ENCODE measurements at regions not wholly inside any gene's neighbourhood (a gene's known extent, or its start where the extent isn't known, plus 50 kb on each side); places are given as distances from the start of the nearest gene placed in this dataset.

DNA sequence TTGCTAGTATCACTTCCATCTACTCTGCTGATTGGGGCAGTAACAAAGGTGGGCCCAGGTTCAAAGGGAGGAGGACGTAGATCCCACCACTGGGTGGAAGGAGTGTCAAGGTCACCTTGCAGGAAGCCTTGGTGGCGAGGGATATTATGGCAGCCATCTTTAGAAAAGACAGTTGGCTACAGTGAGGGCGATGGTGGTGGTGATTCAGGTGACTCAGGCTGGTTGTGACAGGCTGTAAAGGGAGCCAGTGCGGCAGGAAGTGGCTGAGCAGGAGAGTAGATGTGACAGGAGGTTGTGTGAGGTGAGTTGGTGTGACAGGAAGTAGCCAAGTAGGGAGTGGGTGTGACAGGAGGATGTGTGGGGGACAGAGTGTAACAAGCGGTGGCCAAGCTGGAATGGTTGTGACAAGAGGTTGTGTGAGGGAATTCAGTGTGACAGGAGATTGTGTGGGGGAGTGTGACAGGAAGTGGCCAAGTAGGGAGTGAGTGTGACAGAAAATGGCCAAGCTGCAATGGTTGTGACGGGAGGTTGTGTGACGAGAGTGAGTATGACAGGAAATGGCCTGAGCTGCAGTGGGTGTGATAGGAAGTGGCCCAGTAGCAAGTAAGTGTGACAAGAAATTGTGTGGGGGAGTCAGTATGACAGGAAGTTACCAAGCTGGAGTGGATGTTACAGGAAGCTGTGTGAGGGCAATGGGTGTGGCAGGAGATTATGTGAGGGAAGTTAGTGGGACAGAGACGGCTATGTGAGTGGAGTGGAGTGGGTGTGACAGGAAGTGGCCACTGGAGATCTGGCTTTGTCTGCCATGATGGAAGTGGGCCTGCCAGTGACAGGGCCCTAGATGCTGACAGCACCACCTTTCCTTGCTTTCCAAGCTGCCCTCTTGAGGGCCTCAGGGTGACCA lies 136.5 kb upstream of the MYL2 start:
- TF ChIP-seq, protein P1, sequence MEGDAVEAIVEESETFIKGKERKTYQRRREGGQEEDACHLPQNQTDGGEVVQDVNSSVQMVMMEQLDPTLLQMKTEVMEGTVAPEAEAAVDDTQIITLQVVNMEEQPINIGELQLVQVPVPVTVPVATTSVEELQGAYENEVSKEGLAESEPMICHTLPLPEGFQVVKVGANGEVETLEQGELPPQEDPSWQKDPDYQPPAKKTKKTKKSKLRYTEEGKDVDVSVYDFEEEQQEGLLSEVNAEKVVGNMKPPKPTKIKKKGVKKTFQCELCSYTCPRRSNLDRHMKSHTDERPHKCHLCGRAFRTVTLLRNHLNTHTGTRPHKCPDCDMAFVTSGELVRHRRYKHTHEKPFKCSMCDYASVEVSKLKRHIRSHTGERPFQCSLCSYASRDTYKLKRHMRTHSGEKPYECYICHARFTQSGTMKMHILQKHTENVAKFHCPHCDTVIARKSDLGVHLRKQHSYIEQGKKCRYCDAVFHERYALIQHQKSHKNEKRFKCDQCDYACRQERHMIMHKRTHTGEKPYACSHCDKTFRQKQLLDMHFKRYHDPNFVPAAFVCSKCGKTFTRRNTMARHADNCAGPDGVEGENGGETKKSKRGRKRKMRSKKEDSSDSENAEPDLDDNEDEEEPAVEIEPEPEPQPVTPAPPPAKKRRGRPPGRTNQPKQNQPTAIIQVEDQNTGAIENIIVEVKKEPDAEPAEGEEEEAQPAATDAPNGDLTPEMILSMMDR (IDR thresholded peaks at IDR 0.05; ENCODE audit: low read depth, low read length, missing control alignments): no peak
- H3K4me3 ChIP-seq (ENCODE audit: low read depth, low read length): no peak overlapping the region

DNA sequence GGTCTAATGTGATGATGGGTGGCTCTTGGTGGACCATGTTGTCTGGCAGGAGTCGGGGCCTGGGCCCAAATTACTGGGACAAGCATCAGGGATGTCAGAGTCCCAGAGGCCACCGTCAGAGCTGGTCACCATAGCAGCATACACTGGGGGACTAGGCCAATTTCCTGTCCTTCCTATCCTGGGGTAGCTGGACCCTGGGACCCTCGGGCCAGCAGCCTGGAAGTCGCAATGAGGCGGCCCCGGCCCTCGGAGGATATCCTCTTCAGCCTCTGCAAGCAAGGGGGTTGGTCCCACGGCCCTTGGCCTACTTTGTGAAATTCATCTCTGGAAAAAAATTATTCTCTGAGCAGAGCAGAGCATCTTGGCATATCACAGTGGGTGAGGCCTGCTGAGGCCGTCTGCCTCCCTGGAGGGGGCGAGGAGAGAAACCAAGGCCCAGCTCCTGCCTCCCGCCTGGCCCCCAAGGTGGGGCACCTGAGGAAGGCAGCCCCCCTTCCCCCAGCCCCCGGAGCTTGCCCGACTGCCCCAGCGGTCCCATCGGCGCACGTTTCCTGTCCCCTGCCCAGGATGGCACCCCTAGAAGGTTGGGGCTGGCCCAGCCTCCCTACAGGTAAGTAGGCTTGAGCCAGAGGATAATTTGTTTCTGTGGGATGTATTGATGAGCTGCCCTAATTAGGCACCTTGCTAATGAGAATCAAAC lies 135.0 kb upstream of the MYL2 start:
- in situ Hi-C loops (cut with HindIII; ENCODE audit: low sequenced_read_pairs): no loop called here
- H3K4me3 ChIP-seq (ENCODE audit: low read depth, low read length): no peak overlapping the region
- no peak for DNase-seq (ENCODE audit: low read depth)
- TF ChIP-seq, protein P1 (IDR thresholded peaks at IDR 0.05; ENCODE audit: low read depth, low read length, missing control alignments): no peak

More for the DNA sequence above, 136.5 kb upstream of the MYL2 start:
- DNase-seq (ENCODE audit: low read depth): no peak
- in situ Hi-C loops (cut with HindIII; ENCODE audit: low sequenced_read_pairs): no loop called here

DNA sequence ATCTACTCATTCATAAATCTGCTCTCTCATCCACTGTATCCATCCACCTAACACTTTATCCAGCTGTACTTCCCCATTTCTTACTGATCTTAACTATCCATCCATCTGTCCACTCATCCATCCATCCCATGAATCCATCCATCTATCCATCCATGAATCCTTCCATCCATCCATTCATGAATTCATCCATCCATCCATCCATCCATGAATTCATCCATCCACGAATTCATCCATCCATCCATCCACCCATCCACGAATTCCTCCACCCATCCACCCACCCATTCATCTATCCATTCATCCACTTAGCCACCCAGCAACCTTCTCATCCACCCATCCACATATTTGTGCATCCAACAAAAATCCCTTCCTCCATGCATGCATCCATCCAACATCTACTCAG lies 128.6 kb upstream of the MYL2 start:
- H3K4me3 ChIP-seq (ENCODE audit: low read depth, low read length): no peak overlapping the region
- in situ Hi-C loops (cut with HindIII; ENCODE audit: low sequenced_read_pairs): no loop called here
- TF ChIP-seq, protein P1 (IDR thresholded peaks at IDR 0.05; ENCODE audit: low read depth, low read length, missing control alignments): no peak
- DNase-seq (ENCODE audit: low read depth): no peak

DNA sequence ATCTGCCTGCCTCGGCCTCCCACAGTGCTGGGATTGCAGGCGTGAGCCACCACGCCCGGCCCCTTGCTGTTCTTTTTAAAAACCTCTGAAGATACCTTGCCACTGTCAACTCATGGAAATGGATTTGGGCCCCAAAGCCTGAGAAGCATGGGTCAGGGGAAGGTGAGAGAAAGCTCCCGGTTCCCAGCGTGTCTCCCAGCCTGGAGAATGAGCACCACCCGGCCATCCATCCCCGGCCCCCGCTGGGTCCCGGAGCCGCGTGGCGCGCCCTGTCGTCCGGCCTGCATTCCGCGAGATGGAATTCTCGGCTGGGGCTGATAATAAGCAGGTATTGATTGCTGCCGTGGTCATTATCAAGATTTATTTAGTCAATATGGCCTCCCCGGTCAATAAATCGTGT lies 126.5 kb upstream of the MYL2 start:
- no peak overlapping the region for H3K4me3 ChIP-seq (ENCODE audit: low read depth, low read length)
- TF ChIP-seq, protein P1 (IDR thresholded peaks at IDR 0.05; ENCODE audit: low read depth, low read length, missing control alignments): no peak
- DNase-seq (ENCODE audit: low read depth): no peak
- in situ Hi-C loops (cut with HindIII; ENCODE audit: low sequenced_read_pairs): no loop called here

DNA sequence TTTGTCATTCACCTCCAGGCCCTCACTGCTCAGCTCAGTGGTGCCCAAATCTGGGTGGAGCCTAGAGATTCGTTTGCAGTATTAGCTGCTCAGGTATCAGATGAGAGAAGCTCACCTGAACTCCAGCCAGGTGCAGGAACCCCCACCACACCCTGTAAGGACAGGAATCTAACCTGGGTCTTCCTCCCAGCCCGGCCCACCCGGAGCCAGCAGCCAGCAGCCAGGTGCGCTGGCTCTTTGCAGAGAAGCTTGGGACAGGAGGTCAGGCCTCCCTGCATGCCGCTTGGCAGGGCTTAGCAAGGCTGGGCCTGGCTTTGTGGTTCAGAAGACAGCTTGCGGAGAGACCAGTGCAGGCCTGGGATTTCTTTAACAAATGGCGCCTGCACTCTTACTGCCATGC lies 125.6 kb upstream of the MYL2 start:
- H3K4me3 ChIP-seq (ENCODE audit: low read depth, low read length): no peak overlapping the region
- DNase-seq (ENCODE audit: low read depth): no peak
- TF ChIP-seq, protein P1 (IDR thresholded peaks at IDR 0.05; ENCODE audit: low read depth, low read length, missing control alignments): no peak
- in situ Hi-C loops (cut with HindIII; ENCODE audit: low sequenced_read_pairs): no loop called here

DNA sequence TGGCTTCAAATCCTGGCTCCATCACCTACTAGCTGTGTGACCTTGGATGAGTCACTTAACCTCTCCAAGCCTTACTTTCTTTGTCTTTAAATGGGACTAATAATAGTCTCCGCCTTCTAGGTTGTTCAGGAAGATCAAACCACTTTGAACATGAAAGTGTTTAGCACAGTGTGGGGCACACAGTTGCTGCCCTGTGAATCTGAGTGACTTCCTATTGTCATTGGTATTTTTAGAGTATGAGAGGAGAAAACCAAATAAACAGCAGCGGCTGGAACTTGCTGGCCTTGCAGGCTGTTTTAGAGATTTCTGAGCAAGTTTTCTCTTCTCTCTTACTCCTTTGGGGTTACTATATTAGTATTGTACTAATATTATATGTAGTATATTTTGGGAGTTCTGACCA lies 120.7 kb upstream of the MYL2 start:
- in situ Hi-C loops (cut with HindIII; ENCODE audit: low sequenced_read_pairs): no loop called here
- no peak for DNase-seq (ENCODE audit: low read depth)
- no peak overlapping the region for H3K4me3 ChIP-seq (ENCODE audit: low read depth, low read length)
- TF ChIP-seq, protein P1 (IDR thresholded peaks at IDR 0.05; ENCODE audit: low read depth, low read length, missing control alignments): no peak

Data from astrocyte of the cerebellum (primary cell).